Uterus (tissue), 3 donors: ENCODE measurements at regions not wholly inside any gene's neighbourhood (a gene's known extent, or its start where the extent isn't known, plus 50 kb on each side); places are given as distances from the start of the nearest gene placed in this dataset.

Experiments used
- DNase-seq, 2 donors: peaks; one replicate each; pipeline ENCODE4 v3.0.0-alpha.2; 2019 to 2020
- H3K27ac ChIP-seq, 2 donors: fragments of 200-600 bp; sonication (generic); 1 replicate in 1 of 2; 2 replicates in 1 of 2; pipeline ENCODE4 v1.5.1; 2016 to 2018
- H3K27me3 ChIP-seq, 2 donors: fragments of 200-600 bp; sonication (generic); one replicate each; pipeline ENCODE4 v1.5.1; 2018 to 2019; ENCODE audit warnings: control low read depth in 1 of 2
- H3K36me3 ChIP-seq, 2 donors: fragments of 200-600 bp; sonication (generic); one replicate each; pipeline ENCODE4 v1.5.1; 2019; ENCODE audit warnings: control low read depth in 1 of 2
- H3K4me1 ChIP-seq, 2 donors: fragments of 200-600 bp; sonication (generic); one replicate each; pipeline ENCODE4 v1.5.1; 2018 to 2019; ENCODE audit warnings: control low read depth in 1 of 2
- H3K4me3 ChIP-seq, 2 donors: fragments of 200-600 bp; sonication (generic); 1 replicate in 1 of 2; 2 replicates in 1 of 2; pipeline ENCODE4 v1.5.1; 2018 to 2019; ENCODE audit warnings: mild to moderate bottlenecking in 1 of 2
- H3K9me3 ChIP-seq, 2 donors: fragments of 200-600 bp; sonication (generic); one replicate each; pipeline ENCODE4 v1.5.1; 2019; ENCODE audit warnings: control low read depth in 1 of 2
- POLR2A ChIP-seq, 2 donors: fragments of 450-650 bp; IDR thresholded peaks; one replicate each; pipeline ENCODE4 v1.6.1; 2016; ENCODE audit warnings: antibody characterized with exemption in 2 of 2, mild to moderate bottlenecking in 1 of 2, moderate library complexity in 1 of 2
- intact Hi-C: fragments of 100-400 bp; cut with DNase I; formaldehyde crosslinking; loops from one replicate; pipeline ENCODE4 v1.15.1; 2023; ENCODE audit warnings: low total_unique reads
- TF ChIP-seq, protein P1 (sequence below), 4 experiments: fragments of 200-600 bp in 2 of 4; fragments of 450-650 bp in 2 of 4; sonication (generic) in 2 of 4; IDR thresholded peaks; one replicate each; pipeline ENCODE4 v1.5.1; 2016 to 2019; ENCODE audit warnings: antibody characterized with exemption in 4 of 4, mild to moderate bottlenecking in 2 of 4, moderate library complexity in 1 of 4
- donor health status: DM: yes; HTN: yes; CAD: no.

DNA sequence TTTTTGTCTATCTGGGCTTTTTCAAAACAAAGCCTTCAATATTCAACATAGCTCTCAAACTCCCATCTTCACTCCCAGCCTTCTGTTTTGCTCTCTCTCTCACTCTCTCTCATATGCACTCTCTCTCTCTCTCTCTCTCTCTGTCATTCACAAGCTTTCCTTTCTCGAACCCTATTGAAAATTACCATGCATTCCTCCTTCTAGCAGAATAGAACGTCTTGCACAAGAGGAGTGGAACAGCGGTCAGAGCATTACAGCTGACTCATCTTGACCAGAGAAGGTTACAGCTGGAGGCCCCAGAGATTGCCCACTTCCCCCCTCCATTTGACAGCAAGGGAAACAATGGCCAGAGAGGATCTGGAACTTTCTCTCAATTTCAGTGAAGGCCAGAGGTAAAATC, 51.0 kb upstream of the LIFR start:
- H3K4me1 ChIP-seq = no peaks in the 10 kb centered on the region
- H3K27me3 ChIP-seq = no peaks in the 10 kb centered on the region
- H3K27ac ChIP-seq = no peak overlapping the region
- intact Hi-C loops = no loop called here
- no peaks in the 10 kb centered on the region for H3K36me3 ChIP-seq
- no peak for DNase-seq
- TF ChIP-seq, protein P1, sequence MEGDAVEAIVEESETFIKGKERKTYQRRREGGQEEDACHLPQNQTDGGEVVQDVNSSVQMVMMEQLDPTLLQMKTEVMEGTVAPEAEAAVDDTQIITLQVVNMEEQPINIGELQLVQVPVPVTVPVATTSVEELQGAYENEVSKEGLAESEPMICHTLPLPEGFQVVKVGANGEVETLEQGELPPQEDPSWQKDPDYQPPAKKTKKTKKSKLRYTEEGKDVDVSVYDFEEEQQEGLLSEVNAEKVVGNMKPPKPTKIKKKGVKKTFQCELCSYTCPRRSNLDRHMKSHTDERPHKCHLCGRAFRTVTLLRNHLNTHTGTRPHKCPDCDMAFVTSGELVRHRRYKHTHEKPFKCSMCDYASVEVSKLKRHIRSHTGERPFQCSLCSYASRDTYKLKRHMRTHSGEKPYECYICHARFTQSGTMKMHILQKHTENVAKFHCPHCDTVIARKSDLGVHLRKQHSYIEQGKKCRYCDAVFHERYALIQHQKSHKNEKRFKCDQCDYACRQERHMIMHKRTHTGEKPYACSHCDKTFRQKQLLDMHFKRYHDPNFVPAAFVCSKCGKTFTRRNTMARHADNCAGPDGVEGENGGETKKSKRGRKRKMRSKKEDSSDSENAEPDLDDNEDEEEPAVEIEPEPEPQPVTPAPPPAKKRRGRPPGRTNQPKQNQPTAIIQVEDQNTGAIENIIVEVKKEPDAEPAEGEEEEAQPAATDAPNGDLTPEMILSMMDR (IDR thresholded peaks at IDR 0.05) = no peak
- TF ChIP-seq POLR2A (IDR thresholded peaks at IDR 0.05) = no peak
- no peak overlapping the region for H3K4me3 ChIP-seq
- H3K9me3 ChIP-seq = no peaks in the 10 kb centered on the region

DNA sequence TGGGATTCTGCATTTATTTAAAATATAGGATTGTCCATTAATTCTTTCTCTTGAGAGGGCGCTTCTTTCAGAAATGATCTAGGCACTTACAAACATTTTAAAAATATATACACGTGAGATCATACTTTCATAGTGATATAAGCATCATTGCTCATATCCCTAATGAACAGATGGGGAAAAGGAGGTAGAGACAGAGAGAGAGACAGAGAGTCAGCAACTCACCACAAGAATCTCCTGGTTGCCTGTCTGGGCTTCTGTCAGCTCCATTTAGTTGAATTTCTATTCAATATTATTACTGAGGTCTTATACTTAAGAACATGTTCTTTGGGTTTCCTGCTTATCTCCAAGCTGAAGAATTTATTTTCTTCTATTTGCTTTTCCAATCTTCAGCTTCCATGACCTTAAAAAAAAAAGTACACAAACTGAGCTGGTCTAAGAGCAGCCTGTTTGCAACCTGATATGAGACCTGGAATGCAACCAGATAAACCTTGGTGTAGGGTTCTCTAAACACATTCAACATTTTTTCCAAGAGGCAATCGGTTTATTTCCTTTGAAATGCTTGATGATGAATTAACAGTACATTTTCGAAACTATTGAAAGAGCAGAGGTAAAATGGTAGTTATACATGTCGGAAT, 51.6 kb upstream of the LIFR start:
- intact Hi-C loops = no loop called here
- no peaks in the 10 kb centered on the region for H3K36me3 ChIP-seq
- H3K27me3 ChIP-seq = no peaks in the 10 kb centered on the region
- no peak for TF ChIP-seq POLR2A (IDR thresholded peaks at IDR 0.05)
- TF ChIP-seq, protein P1 (IDR thresholded peaks at IDR 0.05) = no peak
- no peak overlapping the region for H3K4me3 ChIP-seq
- no peaks in the 10 kb centered on the region for H3K4me1 ChIP-seq
- H3K27ac ChIP-seq = no peak overlapping the region
- no peak for DNase-seq
- no peaks in the 10 kb centered on the region for H3K9me3 ChIP-seq

DNA sequence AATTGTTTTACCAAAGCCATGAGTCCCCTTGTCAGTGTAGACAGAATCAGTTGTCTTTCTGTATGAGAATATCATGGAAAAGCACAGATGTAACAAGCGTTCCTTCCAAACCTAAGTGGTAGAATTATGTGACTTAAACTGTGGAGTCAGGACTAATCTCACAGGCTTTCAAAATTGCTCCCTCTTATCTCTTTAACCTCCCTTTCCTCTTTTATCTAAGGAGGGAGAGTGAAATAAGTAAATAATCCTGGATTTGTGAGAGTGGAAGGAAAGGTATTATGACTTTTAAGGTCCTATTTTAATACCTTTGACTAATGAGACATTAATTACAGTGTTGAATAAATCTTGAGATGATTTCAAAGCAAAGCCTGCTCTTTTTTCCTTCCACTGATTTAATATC, 52.4 kb upstream of the LIFR start:
- Histone ChIP-seq H3K36me3 (no peaks in the 10 kb centered on the region), H3K9me3 (no peaks in the 10 kb centered on the region), H3K4me3 (no peak overlapping the region), H3K27me3 (no peaks in the 10 kb centered on the region), H3K27ac (no peak overlapping the region), H3K4me1 (no peaks in the 10 kb centered on the region)
- TF ChIP-seq POLR2A (IDR thresholded peaks at IDR 0.05) = no peak
- TF ChIP-seq, protein P1 (IDR thresholded peaks at IDR 0.05) = no peak
- intact Hi-C loops = no loop called here
- no peak for DNase-seq

DNA sequence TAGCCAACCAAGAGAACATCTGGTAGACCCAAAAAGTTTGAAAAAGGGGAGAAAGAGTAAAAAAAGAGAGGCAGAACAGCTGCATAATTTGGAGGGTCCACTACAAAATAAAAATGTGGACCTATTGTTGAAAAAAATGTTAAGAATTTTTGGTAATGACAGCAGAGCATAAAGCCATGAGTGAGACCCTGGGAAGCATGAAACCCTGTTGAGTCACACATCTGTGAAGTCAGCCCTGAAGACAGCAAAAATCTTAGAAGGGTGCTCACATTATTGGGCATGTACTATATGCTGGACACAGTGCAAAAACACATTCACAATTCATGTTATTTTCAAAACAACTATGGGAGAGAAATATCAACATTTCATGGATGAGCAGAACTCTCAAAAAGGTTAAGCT, 56.4 kb upstream of the LIFR start:
- intact Hi-C loops = no loop called here
- Histone ChIP-seq H3K27me3 (no peaks in the 10 kb centered on the region), H3K27ac (no peak overlapping the region), H3K9me3 (no peaks in the 10 kb centered on the region), H3K4me3 (no peak overlapping the region), H3K36me3 (no peaks in the 10 kb centered on the region), H3K4me1 (no peaks in the 10 kb centered on the region)
- TF ChIP-seq POLR2A (IDR thresholded peaks at IDR 0.05) = no peak
- TF ChIP-seq, protein P1 (IDR thresholded peaks at IDR 0.05) = no peak
- DNase-seq = no peak

DNA sequence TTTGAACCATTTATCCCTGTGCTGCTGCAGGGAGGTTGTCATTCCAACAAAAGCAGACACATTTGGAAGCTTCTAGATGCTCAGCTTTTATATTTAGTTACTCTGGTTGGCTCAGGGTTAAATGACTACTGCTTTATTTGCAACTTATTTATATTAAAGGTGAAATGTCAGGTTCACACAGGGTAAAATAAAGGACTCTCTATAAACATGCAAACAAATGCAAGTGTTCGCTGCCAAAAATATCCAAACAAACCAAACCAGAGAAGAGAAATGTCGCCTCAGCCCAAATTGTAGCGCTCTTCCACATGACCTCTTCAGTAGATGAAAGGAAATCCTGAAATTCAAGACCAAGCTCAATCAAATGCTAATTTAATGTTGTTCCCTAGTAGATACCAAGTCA, 57.0 kb upstream of the LIFR start:
- H3K4me3 ChIP-seq = no peak overlapping the region

More for the DNA sequence above, 57.0 kb upstream of the LIFR start:
- Histone ChIP-seq H3K4me1 (no peaks in the 10 kb centered on the region), H3K27ac (no peak overlapping the region), H3K36me3 (no peaks in the 10 kb centered on the region), H3K27me3 (no peaks in the 10 kb centered on the region), H3K9me3 (no peaks in the 10 kb centered on the region)
- intact Hi-C loops = no loop called here
- no peak for TF ChIP-seq POLR2A (IDR thresholded peaks at IDR 0.05)
- TF ChIP-seq, protein P1 (IDR thresholded peaks at IDR 0.05) = no peak
- no peak for DNase-seq
